Stimulated activated effector memory CD8-positive, alpha-beta T cell treated with anti-CD3 and anti-CD28 coated beads, Interleukin-12 subunit alpha, Interleukin-12 subunit beta, amount 100 ng/mL, for 72 hours (primary cell): ENCODE measurements at regions not wholly inside any gene's neighbourhood (a gene's known extent, or its start where the extent isn't known, plus 50 kb on each side); places are given as distances from the start of the nearest gene placed in this dataset.
"Not testable (repeated sequence)": the region's sequence is repeated elsewhere in the genome, so short reads cannot be mapped to it uniquely, and the experiment has no call there.

Source experiments
- ATAC-seq: fragments of 150-1000 bp; cut with Tn5 transposase; 2 replicates; pipeline ENCODE4 v1.10.0; 2021
- DNase-seq, 2 donors: peaks; one replicate each; pipeline ENCODE4 v3.0.0; 2021 to 2022; ENCODE audit warnings: low spot score in 2 of 2
- H3K27ac Mint-ChIP-seq: one replicate; pipeline ENCODE4 v1.8.0; 2022; ENCODE audit warnings: mild to moderate bottlenecking, mixed read lengths
- H3K36me3 Mint-ChIP-seq: one replicate; pipeline ENCODE4 v1.8.0; 2022; ENCODE audit warnings: mild to moderate bottlenecking, mixed read lengths
- H3K4me1 Mint-ChIP-seq: one replicate; pipeline ENCODE4 v1.8.0; 2022; ENCODE audit warnings: mixed read lengths
- H3K4me3 Mint-ChIP-seq: one replicate; pipeline ENCODE4 v1.8.0; 2022; ENCODE audit warnings: mild to moderate bottlenecking, mixed read lengths
- H3K9me3 Mint-ChIP-seq: one replicate; pipeline ENCODE4 v1.8.0; 2022; ENCODE audit warnings: mixed read lengths

- H3K4me1 Mint-ChIP-seq, H3K27ac Mint-ChIP-seq, H3K36me3 Mint-ChIP-seq, H3K4me3 Mint-ChIP-seq, DNase-seq, H3K9me3 Mint-ChIP-seq, ATAC-seq: not testable (repeated sequence)
Measured at GRCh38 chr6:771683-772082, 78.7 kb upstream of the EXOC2 start.

- no peak for DNase-seq
- no peak overlapping the region for H3K27ac Mint-ChIP-seq
- H3K4me1 Mint-ChIP-seq, result no peaks in the 10 kb centered on the region
- no peak overlapping the region for H3K4me3 Mint-ChIP-seq
- H3K36me3 Mint-ChIP-seq, result no peaks in the 10 kb centered on the region
- ATAC-seq, result no peak
- H3K9me3 Mint-ChIP-seq, result no peaks in the 10 kb centered on the region
Measured at GRCh38 chr6:767755-768512, 75.0 kb upstream of the EXOC2 start.

- no peak for DNase-seq
- no peak overlapping the region for H3K4me3 Mint-ChIP-seq
- H3K27ac Mint-ChIP-seq, result no peak overlapping the region
- no peaks in the 10 kb centered on the region for H3K36me3 Mint-ChIP-seq
- no peak for ATAC-seq
- no peaks in the 10 kb centered on the region for H3K9me3 Mint-ChIP-seq
- no peaks in the 10 kb centered on the region for H3K4me1 Mint-ChIP-seq
Measured at GRCh38 chr6:766625-767024, 73.7 kb upstream of the EXOC2 start.

- DNase-seq (no peak), ATAC-seq (no peak)
- Mint-ChIP-seq H3K27ac (no peak overlapping the region), H3K9me3 (no peaks in the 10 kb centered on the region), H3K36me3 (no peaks in the 10 kb centered on the region), H3K4me3 (no peak overlapping the region), H3K4me1 (no peaks in the 10 kb centered on the region)
Measured at GRCh38 chr6:761997-762396, 69.1 kb upstream of the EXOC2 start.

GRCh38 chr6:760982-761955 is 68.3 kb upstream of the EXOC2 start:
- DNase-seq (no peak), ATAC-seq (no peak)
- no peak overlapping the region for H3K27ac Mint-ChIP-seq
- no peaks in the 10 kb centered on the region for H3K4me1 Mint-ChIP-seq
- no peak overlapping the region for H3K4me3 Mint-ChIP-seq
- no peaks in the 10 kb centered on the region for H3K36me3 Mint-ChIP-seq
- H3K9me3 Mint-ChIP-seq, result no peaks in the 10 kb centered on the region

- no peak for ATAC-seq
- Mint-ChIP-seq H3K27ac (no peak overlapping the region), H3K9me3 (no peaks in the 10 kb centered on the region), H3K4me1 (no peaks in the 10 kb centered on the region), H3K36me3 (no peaks in the 10 kb centered on the region), H3K4me3 (no peak overlapping the region)
- DNase-seq, result no peak
Measured at GRCh38 chr6:759729-760128, 66.8 kb upstream of the EXOC2 start.

GRCh38 chr6:756224-756623 is 63.3 kb upstream of the EXOC2 start:
- Mint-ChIP-seq H3K36me3 (no peaks in the 10 kb centered on the region), H3K4me3 (no peak overlapping the region), H3K4me1 (no peaks in the 10 kb centered on the region), H3K9me3 (no peaks in the 10 kb centered on the region), H3K27ac (no peak overlapping the region)
- DNase-seq (no peak), ATAC-seq (no peak)

- no peak for DNase-seq
- ATAC-seq, result no peak
- Mint-ChIP-seq H3K4me1 (no peaks in the 10 kb centered on the region), H3K27ac (no peak overlapping the region), H3K36me3 (no peaks in the 10 kb centered on the region), H3K4me3 (no peak overlapping the region), H3K9me3 (no peaks in the 10 kb centered on the region)
Measured at GRCh38 chr6:754202-754601, 61.3 kb upstream of the EXOC2 start.

GRCh38 chr6:753486-753885 is 60.5 kb upstream of the EXOC2 start:
- Mint-ChIP-seq H3K4me1 (no peaks in the 10 kb centered on the region), H3K27ac (no peak overlapping the region), H3K9me3 (no peaks in the 10 kb centered on the region), H3K36me3 (no peaks in the 10 kb centered on the region), H3K4me3 (no peak overlapping the region)
- no peak for ATAC-seq
- no peak for DNase-seq

- Mint-ChIP-seq H3K36me3 (no peaks in the 10 kb centered on the region), H3K4me1 (no peaks in the 10 kb centered on the region), H3K9me3 (no peaks in the 10 kb centered on the region), H3K27ac (no peak overlapping the region), H3K4me3 (no peak overlapping the region)
- no peak for DNase-seq
- no peak for ATAC-seq
Measured at GRCh38 chr6:752438-752837, 59.5 kb upstream of the EXOC2 start.

GRCh38 chr6:751765-752164 is 58.8 kb upstream of the EXOC2 start:
- no peaks in the 10 kb centered on the region for H3K9me3 Mint-ChIP-seq
- no peaks in the 10 kb centered on the region for H3K4me1 Mint-ChIP-seq
- H3K27ac Mint-ChIP-seq, result no peak overlapping the region
- H3K36me3 Mint-ChIP-seq, result no peaks in the 10 kb centered on the region
- H3K4me3 Mint-ChIP-seq, result no peak overlapping the region
- ATAC-seq, result no peak
- DNase-seq, result no peak

- Mint-ChIP-seq H3K4me1 (no peaks in the 10 kb centered on the region), H3K9me3 (no peaks in the 10 kb centered on the region), H3K36me3 (no peaks in the 10 kb centered on the region), H3K4me3 (no peak overlapping the region), H3K27ac (no peak overlapping the region)
- DNase-seq (no peak), ATAC-seq (no peak)
Measured at GRCh38 chr6:747921-748320, 55.0 kb upstream of the EXOC2 start.

- Mint-ChIP-seq H3K9me3 (no peaks in the 10 kb centered on the region), H3K4me1 (peaks cover under 1% of the 10 kb centered on the region), H3K4me3 (no peak overlapping the region), H3K27ac (no peak overlapping the region), H3K36me3 (no peaks in the 10 kb centered on the region)
- DNase-seq, result no peak
- no peak for ATAC-seq
Measured at GRCh38 chr6:747028-747427, 54.1 kb upstream of the EXOC2 start.

GRCh38 chr6:744666-745353 is 51.9 kb upstream of the EXOC2 start:
- no peaks in the 10 kb centered on the region for H3K9me3 Mint-ChIP-seq
- H3K4me3 Mint-ChIP-seq, result no peak overlapping the region
- H3K36me3 Mint-ChIP-seq, result no peaks in the 10 kb centered on the region
- DNase-seq, result no peak
- ATAC-seq, result no peak
- H3K27ac Mint-ChIP-seq, result no peak overlapping the region
- H3K4me1 Mint-ChIP-seq, result peaks cover 6% of the 10 kb centered on the region

GRCh38 chr6:743320-744096 is 50.6 kb upstream of the EXOC2 start:
- DNase-seq (no peak), ATAC-seq (no peak)
- H3K4me3 Mint-ChIP-seq, result no peak overlapping the region
- peaks cover 6% of the 10 kb centered on the region for H3K4me1 Mint-ChIP-seq
- H3K9me3 Mint-ChIP-seq, result no peaks in the 10 kb centered on the region
- no peaks in the 10 kb centered on the region for H3K36me3 Mint-ChIP-seq
- H3K27ac Mint-ChIP-seq, result no peak overlapping the region
